Mucosa of gallbladder (tissue), 1 donor: ENCODE measurements at regions not wholly inside any gene's neighbourhood (a gene's known extent, or its start where the extent isn't known, plus 50 kb on each side); places are given as distances from the start of the nearest gene placed in this dataset.
A peak's percentile ranks its signal among the peaks of the same experiment; 100 is the strongest.

Source experiments
- DNase-seq: peaks from one replicate; pipeline ENCODE4 v3.0.0-alpha.2; 2020; ENCODE audit warnings: low spot score
- donor health status: DM: no; HTN: no; CAD: no.

- DNase-seq = no peak
Measured at GRCh38 chr15:95826412-95827195, 503.9 kb upstream of the NR2F2 start.

- DNase-seq = no peak
Measured at GRCh38 chr15:95829062-95829461, 501.4 kb upstream of the NR2F2 start.

GRCh38 chr15:95830281-95830680 is 500.2 kb upstream of the NR2F2 start:
- DNase-seq = no peak

- DNase-seq = no peak
Measured at GRCh38 chr15:95832668-95833067, 497.8 kb upstream of the NR2F2 start.

GRCh38 chr15:95834028-95834804 is 496.3 kb upstream of the NR2F2 start:
- DNase-seq = no peak

GRCh38 chr15:95836536-95836935 is 494.0 kb upstream of the NR2F2 start:
- no peak for DNase-seq

GRCh38 chr15:95837341-95838004 is 493.0 kb upstream of the NR2F2 start:
- no peak for DNase-seq

- no peak for DNase-seq
Measured at GRCh38 chr15:95839367-95839782, 491.1 kb upstream of the NR2F2 start.

GRCh38 chr15:95840004-95840403 is 490.5 kb upstream of the NR2F2 start:
- DNase-seq = peak; percentile 51

GRCh38 chr15:95840855-95841254 is 489.6 kb upstream of the NR2F2 start:
- no peak for DNase-seq

GRCh38 chr15:95842576-95842975 is 487.9 kb upstream of the NR2F2 start:
- DNase-seq = no peak

GRCh38 chr15:95843241-95843910 is 487.1 kb upstream of the NR2F2 start:
- DNase-seq = no peak

GRCh38 chr15:95845862-95846515 is 484.5 kb upstream of the NR2F2 start:
- DNase-seq = no peak

GRCh38 chr15:95848126-95848525 is 482.4 kb upstream of the NR2F2 start:
- DNase-seq = no peak

- DNase-seq = no peak
Measured at GRCh38 chr15:95850837-95851236, 479.7 kb upstream of the NR2F2 start.

- DNase-seq = no peak
Measured at GRCh38 chr15:95853350-95853749, 477.1 kb upstream of the NR2F2 start.

- DNase-seq = no peak
Measured at GRCh38 chr15:95857124-95857757, 473.3 kb upstream of the NR2F2 start.

- DNase-seq = no peak
Measured at GRCh38 chr15:95857758-95858157, 472.7 kb upstream of the NR2F2 start.

- no peak for DNase-seq
Measured at GRCh38 chr15:95860406-95860805, 470.1 kb upstream of the NR2F2 start.

GRCh38 chr15:95864467-95864886 is 466.0 kb upstream of the NR2F2 start:
- DNase-seq = peak; percentile 18

GRCh38 chr15:95865330-95865739 is 465.2 kb upstream of the NR2F2 start:
- DNase-seq = no peak
